Hypothalamus (tissue), 51 donors: ENCODE measurements at regions not wholly inside any gene's neighbourhood (a gene's known extent, or its start where the extent isn't known, plus 50 kb on each side); places are given as distances from the start of the nearest gene placed in this dataset.

Source experiments
- DNase-seq, 51 donors: peaks; one replicate each; lab custom pipeline; 2025; lab: John Stamatoyannopoulos, UW

- DNase-seq = peak in 2 of 51 donors; percentile 27 to 29
These were observed 53.4 kb upstream of the FHIP2A start for GRCh38 chr10:114767986-114768821.

- DNase-seq = no peak
These were observed 51.6 kb upstream of the FHIP2A start for GRCh38 chr10:114770009-114770408.

GRCh38 chr10:114771157-114771556 is 50.4 kb upstream of the FHIP2A start:
- DNase-seq = no peak

GRCh38 chr10:114771749-114772148 is 49.8 kb upstream of the FHIP2A start:
- DNase-seq = no peak
